WTC11 (cell line): ENCODE measurements at regions not wholly inside any gene's neighbourhood (a gene's known extent, or its start where the extent isn't known, plus 50 kb on each side); places are given as distances from the start of the nearest gene placed in this dataset.

Experiments
- ATAC-seq: fragments of 200-7000 bp; cut with Tn5 transposase; 2 replicates; pipeline ENCODE4 v1.10.0; 2021; ENCODE audit warnings: mild to moderate bottlenecking, moderate library complexity
- CTCF ChIA-PET: fragments of 300-600 bp; sonication (Branson Sonifier 250); formaldehyde crosslinking; loops from one replicate; lab custom pipeline; 2021; ENCODE audit warnings: antibody characterized with exemption; lab: Charles Lee
- POLR2A ChIA-PET: fragments of 350-600 bp; sonication (Branson Sonifier 250); formaldehyde crosslinking; loops from one replicate; lab custom pipeline; 2021; ENCODE audit warnings: antibody characterized with exemption; lab: Charles Lee
- DNase-seq: peaks from one replicate; pipeline ENCODE4 v3.0.0; 2021; ENCODE audit warnings: low spot score
- H3K27ac Mint-ChIP-seq: 2 replicates; pipeline ENCODE4 v1.8.0; 2021; ENCODE audit warnings: mixed read lengths
- H3K27me3 Mint-ChIP-seq: 2 replicates; pipeline ENCODE4 v1.8.0; 2021; ENCODE audit warnings: low read depth, mild to moderate bottlenecking, moderate library complexity, mixed read lengths
- H3K36me3 Mint-ChIP-seq: 2 replicates; pipeline ENCODE4 v1.8.0; 2021; ENCODE audit warnings: mixed read lengths
- H3K4me1 Mint-ChIP-seq: 2 replicates; pipeline ENCODE4 v1.8.0; 2022; ENCODE audit warnings: mixed read lengths
- H3K4me3 Mint-ChIP-seq: 2 replicates; pipeline ENCODE4 v1.8.0; 2021; ENCODE audit warnings: mild to moderate bottlenecking, moderate library complexity, mixed read lengths
- H3K9me3 Mint-ChIP-seq: 2 replicates; pipeline ENCODE4 v1.8.0; 2021; ENCODE audit warnings: mixed read lengths
- ATF1 ChIP-seq: sonication (generic); formaldehyde crosslinking; IDR thresholded peaks from 2 replicates; pipeline ENCODE4 v1.8.1; 2023; ENCODE audit warnings: mild to moderate bottlenecking, moderate library complexity, missing genetic modification reagents
- ATF2 ChIP-seq: sonication (generic); formaldehyde crosslinking; IDR thresholded peaks from 2 replicates; pipeline ENCODE4 v1.8.1; 2022; ENCODE audit warnings: low read depth, missing genetic modification reagents, borderline replicate concordance
- ATF3 ChIP-seq: sonication (generic); formaldehyde crosslinking; conservative IDR thresholded peaks from 2 replicates; pipeline ENCODE4 v1.8.1; 2022; ENCODE audit warnings: mild to moderate bottlenecking, missing genetic modification reagents
- E2F5 ChIP-seq: sonication (generic); formaldehyde crosslinking; IDR thresholded peaks from 2 replicates; pipeline ENCODE4 v1.8.1; 2022; ENCODE audit warnings: mild to moderate bottlenecking, moderate library complexity, missing genetic modification reagents
- ELF4 ChIP-seq: sonication (generic); formaldehyde crosslinking; IDR thresholded peaks from 2 replicates; pipeline ENCODE4 v1.8.1; 2022; ENCODE audit warnings: low read depth, mild to moderate bottlenecking, moderate library complexity, missing genetic modification reagents
- EMX1 ChIP-seq: fragments of 250-450 bp; sonication (Bioruptor Pico); IDR thresholded peaks from 2 replicates; pipeline ENCODE4 v1.8.0; 2021; ENCODE audit warnings: mild to moderate bottlenecking
- ESRRA ChIP-seq: sonication (generic); formaldehyde crosslinking; IDR thresholded peaks from 2 replicates; pipeline ENCODE4 v1.8.1; 2022; ENCODE audit warnings: mild to moderate bottlenecking, missing genetic modification reagents, borderline replicate concordance
- GRHL2 ChIP-seq: fragments of 250-450 bp; sonication (Bioruptor Pico); IDR thresholded peaks from 2 replicates; pipeline ENCODE4 v1.8.0; 2022; ENCODE audit warnings: mild to moderate bottlenecking, moderate library complexity; ENCODE audit not compliant: insufficient replicate concordance, severe bottlenecking
- HMGA2 ChIP-seq: fragments of 250-450 bp; sonication (Bioruptor Pico); IDR thresholded peaks from 2 replicates; pipeline ENCODE4 v1.4.0; 2021; ENCODE audit warnings: mild to moderate bottlenecking, moderate library complexity
- IRF1 ChIP-seq: sonication (generic); formaldehyde crosslinking; IDR thresholded peaks from 2 replicates; pipeline ENCODE4 v1.8.0; 2023; ENCODE audit warnings: missing genetic modification reagents
- JAZF1 ChIP-seq: fragments of 250-450 bp; sonication (Bioruptor Pico); IDR thresholded peaks from 2 replicates; pipeline ENCODE4 v1.9.0; 2021; ENCODE audit warnings: moderate library complexity, mild to moderate bottlenecking, inconsistent platforms
- KAT7 ChIP-seq: sonication (generic); formaldehyde crosslinking; IDR thresholded peaks from 2 replicates; pipeline ENCODE4 v1.8.1; 2023; ENCODE audit warnings: missing genetic modification reagents, mild to moderate bottlenecking, borderline replicate concordance
- NFYB ChIP-seq: sonication (generic); formaldehyde crosslinking; conservative IDR thresholded peaks from 2 replicates; pipeline ENCODE4 v1.8.0; 2022; ENCODE audit warnings: low read depth, missing genetic modification reagents
- NR2C2 ChIP-seq: sonication (generic); formaldehyde crosslinking; IDR thresholded peaks from 2 replicates; pipeline ENCODE4 v1.8.0; 2022; ENCODE audit warnings: mild to moderate bottlenecking, missing genetic modification reagents
- PRDM15 ChIP-seq: sonication (generic); formaldehyde crosslinking; IDR thresholded peaks from 2 replicates; pipeline ENCODE4 v1.8.0; 2022; ENCODE audit warnings: missing genetic modification reagents
- SP1 ChIP-seq: sonication (generic); formaldehyde crosslinking; conservative IDR thresholded peaks from 2 replicates; pipeline ENCODE4 v1.8.1; 2022; ENCODE audit warnings: missing genetic modification reagents
- TCF7 ChIP-seq: sonication (generic); formaldehyde crosslinking; IDR thresholded peaks from 2 replicates; pipeline ENCODE4 v1.8.0; 2022; ENCODE audit warnings: mild to moderate bottlenecking, low read depth, missing genetic modification reagents, moderate library complexity
- USF2 ChIP-seq: sonication (generic); formaldehyde crosslinking; IDR thresholded peaks from 2 replicates; pipeline ENCODE4 v1.8.1; 2023; ENCODE audit warnings: mild to moderate bottlenecking, missing genetic modification reagents, moderate library complexity
- ZBTB21 ChIP-seq: sonication (generic); formaldehyde crosslinking; IDR thresholded peaks from 2 replicates; pipeline ENCODE4 v1.8.1; 2023; ENCODE audit warnings: mild to moderate bottlenecking, missing genetic modification reagents, borderline replicate concordance
- ZNF317 ChIP-seq: sonication (generic); formaldehyde crosslinking; IDR thresholded peaks from 2 replicates; pipeline ENCODE4 v1.8.1; 2023; ENCODE audit warnings: low read depth, mild to moderate bottlenecking, moderate library complexity, missing genetic modification reagents, borderline replicate concordance
- ZNF423 ChIP-seq: fragments of 250-450 bp; sonication (Bioruptor Pico); IDR thresholded peaks from 2 replicates; pipeline ENCODE4 v2.1.2; 2022; ENCODE audit warnings: mild to moderate bottlenecking, moderate library complexity
- ZNF512 ChIP-seq: sonication (generic); formaldehyde crosslinking; IDR thresholded peaks from 2 replicates; pipeline ENCODE4 v1.8.1; 2022; ENCODE audit warnings: missing genetic modification reagents, borderline replicate concordance

- no peak overlapping the region for H3K4me3 Mint-ChIP-seq
- no peaks in the 10 kb centered on the region for H3K27me3 Mint-ChIP-seq
- no peak for ATAC-seq
- no peaks in the 10 kb centered on the region for H3K36me3 Mint-ChIP-seq
- peaks cover 13% of the 10 kb centered on the region for H3K4me1 Mint-ChIP-seq
- H3K27ac Mint-ChIP-seq: no peak overlapping the region
- H3K9me3 Mint-ChIP-seq: no peaks in the 10 kb centered on the region
- no peak for DNase-seq
- CTCF ChIA-PET: no interaction called here
- POLR2A ChIA-PET: no interaction called here
- TF ChIP-seq GRHL2 (CRISPR knock-in tag) (no peak), ATF2 (no peak), E2F5 (CRISPR knock-in tag) (no peak), ESRRA (CRISPR knock-in tag) (no peak), ZNF317 (CRISPR knock-in tag) (no peak), EMX1 (no peak), ELF4 (CRISPR knock-in tag) (no peak), JAZF1 (CRISPR knock-in tag) (no peak)
Measured at GRCh38 chr3:40972350-40972749, 227.0 kb upstream of the CTNNB1 start.

GRCh38 chr3:40973141-40973540, 226.2 kb upstream of the CTNNB1 start:
- no peak for TF ChIP-seq ATF1 (CRISPR knock-in tag)
- TF ChIP-seq SP1 (CRISPR knock-in tag): no peak
- POLR2A ChIA-PET: no interaction called here

GRCh38 chr3:40975711-40976121, 223.6 kb upstream of the CTNNB1 start:
- H3K9me3 Mint-ChIP-seq: no peaks in the 10 kb centered on the region
- peaks cover 18% of the 10 kb centered on the region for H3K4me1 Mint-ChIP-seq
- ChIA-PET POLR2A (no interaction called here), CTCF (no interaction called here)
- no peak overlapping the region for H3K4me3 Mint-ChIP-seq
- H3K27ac Mint-ChIP-seq: no peak overlapping the region
- DNase-seq: no peak
- no peaks in the 10 kb centered on the region for H3K36me3 Mint-ChIP-seq
- no peak for ATAC-seq
- H3K27me3 Mint-ChIP-seq: no peaks in the 10 kb centered on the region
- TF ChIP-seq ZNF512: no peak
- TF ChIP-seq TCF7 (CRISPR knock-in tag): no peak
- TF ChIP-seq ATF3 (CRISPR knock-in tag): no peak
- TF ChIP-seq ZBTB21 (CRISPR knock-in tag): no peak
- no peak for TF ChIP-seq PRDM15 (CRISPR knock-in tag)
- TF ChIP-seq HMGA2 (CRISPR knock-in tag): no peak
- no peak for TF ChIP-seq NFYB (CRISPR knock-in tag)
- no peak for TF ChIP-seq ATF2
- TF ChIP-seq JAZF1 (CRISPR knock-in tag): no peak
- TF ChIP-seq USF2 (CRISPR knock-in tag): no peak
- no peak for TF ChIP-seq SP1 (CRISPR knock-in tag)
- no peak for TF ChIP-seq KAT7 (CRISPR knock-in tag)
- no peak for TF ChIP-seq ZNF423 (CRISPR knock-in tag)
- no peak for TF ChIP-seq IRF1 (CRISPR knock-in tag)
- no peak for TF ChIP-seq NR2C2 (CRISPR knock-in tag)

More at GRCh38 chr3:40973141-40973540, 226.2 kb upstream of the CTNNB1 start:
- Mint-ChIP-seq H3K9me3 (no peaks in the 10 kb centered on the region), H3K27me3 (no peaks in the 10 kb centered on the region), H3K4me3 (no peak overlapping the region), H3K27ac (no peak overlapping the region), H3K36me3 (no peaks in the 10 kb centered on the region), H3K4me1 (peaks cover 13% of the 10 kb centered on the region)
- ATAC-seq: no peak
- DNase-seq: no peak
- CTCF ChIA-PET: no interaction called here
